Body of pancreas (tissue), 4 donors: ENCODE measurements at regions not wholly inside any gene's neighbourhood (a gene's known extent, or its start where the extent isn't known, plus 50 kb on each side); places are given as distances from the start of the nearest gene placed in this dataset.

Experiments used
- ATAC-seq: fragments of 150-250 bp; one replicate; pipeline ENCODE4 v1.9.1; 2016
- DNase-seq, 4 donors: peaks; one replicate each; pipeline ENCODE4 v3.0.0-alpha.2; 2019
- H3K27ac ChIP-seq, 4 donors: fragments of 200-600 bp; sonication (generic); 1 replicate in 3 of 4; 2 replicates in 1 of 4; pipeline versions ENCODE4 v1.5.1 to v1.6.1; 2016 to 2019; ENCODE audit warnings: mild to moderate bottlenecking in 1 of 4, mixed read lengths in 1 of 4, moderate library complexity in 1 of 4
- H3K27me3 ChIP-seq, 2 donors: fragments of 200-600 bp; sonication (generic); one replicate each; pipeline ENCODE4 v1.6.0; 2016; ENCODE audit warnings: mild to moderate bottlenecking in 1 of 2
- H3K36me3 ChIP-seq, 2 donors: fragments of 200-600 bp; sonication (generic); replicated peaks in 1 of 2; 2 replicates each; pipeline ENCODE4 v1.5.1; 2016; ENCODE audit warnings: low read depth in 2 of 2; ENCODE audit not compliant: insufficient read depth in 1 of 2
- H3K4me1 ChIP-seq: fragments of 200-600 bp; sonication (generic); one replicate; pipeline ENCODE4 v1.6.0; 2016
- H3K4me3 ChIP-seq, 2 donors: fragments of 200-600 bp; sonication (generic); 1 replicate in 1 of 2; 2 replicates in 1 of 2; pipeline ENCODE4 v1.5.1; 2016 to 2019
- H3K9me3 ChIP-seq, 3 donors: fragments of 200-600 bp; sonication (generic); 1 replicate in 2 of 3; 2 replicates in 1 of 3; pipeline ENCODE4 v1.5.1; 2016
- POLR2A ChIP-seq, 3 donors: fragments of 450-650 bp; IDR thresholded peaks; one replicate each; pipeline ENCODE4 v1.6.1; 2016; ENCODE audit warnings: antibody characterized with exemption in 3 of 3, mild to moderate bottlenecking in 2 of 3
- WGBS, 2 donors: methylation state at CpG; one replicate each; pipeline ENCODE4 v1.1.5; 2017; 5-methylcytosine and 5-hydroxymethylcytosine counted together
- intact Hi-C: fragments of 100-400 bp; cut with DNase I; formaldehyde crosslinking; loops from one replicate; pipeline ENCODE4 v1.15.1; 2023
- TF ChIP-seq, protein P1 (sequence below), 7 experiments: fragments of 450-650 bp in 4 of 7; fragments of 200-600 bp in 3 of 7; sonication (generic) in 3 of 7; IDR thresholded peaks; one replicate each; pipeline ENCODE4 v1.5.1; 2016 to 2019; ENCODE audit warnings: antibody characterized with exemption in 7 of 7

GRCh38 chr1:243946946-243947345 is 96.9 kb upstream of the AKT3 start:
- Histone ChIP-seq H3K4me3 (no peak overlapping the region), H3K36me3 (no peaks in the 10 kb centered on the region), H3K4me1 (peaks cover 9% of the 10 kb centered on the region), H3K27me3 (no peaks in the 10 kb centered on the region), H3K9me3 (no peaks in the 10 kb centered on the region), H3K27ac (no peak overlapping the region)
- DNase-seq (no peak), ATAC-seq (no peak)
- intact Hi-C loops = no loop called here
- TF ChIP-seq, protein P1, sequence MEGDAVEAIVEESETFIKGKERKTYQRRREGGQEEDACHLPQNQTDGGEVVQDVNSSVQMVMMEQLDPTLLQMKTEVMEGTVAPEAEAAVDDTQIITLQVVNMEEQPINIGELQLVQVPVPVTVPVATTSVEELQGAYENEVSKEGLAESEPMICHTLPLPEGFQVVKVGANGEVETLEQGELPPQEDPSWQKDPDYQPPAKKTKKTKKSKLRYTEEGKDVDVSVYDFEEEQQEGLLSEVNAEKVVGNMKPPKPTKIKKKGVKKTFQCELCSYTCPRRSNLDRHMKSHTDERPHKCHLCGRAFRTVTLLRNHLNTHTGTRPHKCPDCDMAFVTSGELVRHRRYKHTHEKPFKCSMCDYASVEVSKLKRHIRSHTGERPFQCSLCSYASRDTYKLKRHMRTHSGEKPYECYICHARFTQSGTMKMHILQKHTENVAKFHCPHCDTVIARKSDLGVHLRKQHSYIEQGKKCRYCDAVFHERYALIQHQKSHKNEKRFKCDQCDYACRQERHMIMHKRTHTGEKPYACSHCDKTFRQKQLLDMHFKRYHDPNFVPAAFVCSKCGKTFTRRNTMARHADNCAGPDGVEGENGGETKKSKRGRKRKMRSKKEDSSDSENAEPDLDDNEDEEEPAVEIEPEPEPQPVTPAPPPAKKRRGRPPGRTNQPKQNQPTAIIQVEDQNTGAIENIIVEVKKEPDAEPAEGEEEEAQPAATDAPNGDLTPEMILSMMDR (IDR thresholded peaks at IDR 0.05) = peak in 1 of 7 experiments; percentile 14
- no peak for TF ChIP-seq POLR2A (IDR thresholded peaks at IDR 0.05)
- WGBS, 2 donors = 75 to 80% methylated on average over 8 of the region's 8 CpGs

DNA sequence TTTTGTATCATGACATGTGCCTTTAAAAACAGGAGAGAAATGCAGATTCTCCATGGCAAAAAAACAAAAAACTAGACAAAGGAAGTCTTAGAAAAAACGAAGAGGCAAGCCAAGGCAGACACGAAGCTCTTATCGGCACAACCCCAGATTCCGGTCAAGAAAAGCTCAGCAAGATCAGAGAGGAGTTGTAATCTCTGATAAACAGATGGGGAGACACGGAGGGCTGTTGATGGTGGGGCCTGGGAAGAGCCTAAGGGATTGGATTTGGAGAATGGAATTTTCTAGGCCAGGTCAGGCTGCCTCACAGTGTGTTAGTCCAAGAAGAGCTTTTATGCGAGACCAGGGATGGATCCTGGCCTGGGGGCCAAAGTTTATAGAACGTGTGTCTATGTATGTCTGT is 96.2 kb upstream of the AKT3 start:
- Histone ChIP-seq H3K4me3 (no peak overlapping the region), H3K27me3 (no peaks in the 10 kb centered on the region), H3K9me3 (no peaks in the 10 kb centered on the region), H3K27ac (no peak overlapping the region), H3K4me1 (peaks cover 9% of the 10 kb centered on the region), H3K36me3 (no peaks in the 10 kb centered on the region)
- 68 to 77% methylated on average over 7 of the region's 7 CpGs for WGBS, 2 donors
- intact Hi-C loops = no loop called here
- DNase-seq = no peak
- TF ChIP-seq POLR2A (IDR thresholded peaks at IDR 0.05) = no peak
- TF ChIP-seq, protein P1 (IDR thresholded peaks at IDR 0.05) = no peak
- no peak for ATAC-seq

DNA sequence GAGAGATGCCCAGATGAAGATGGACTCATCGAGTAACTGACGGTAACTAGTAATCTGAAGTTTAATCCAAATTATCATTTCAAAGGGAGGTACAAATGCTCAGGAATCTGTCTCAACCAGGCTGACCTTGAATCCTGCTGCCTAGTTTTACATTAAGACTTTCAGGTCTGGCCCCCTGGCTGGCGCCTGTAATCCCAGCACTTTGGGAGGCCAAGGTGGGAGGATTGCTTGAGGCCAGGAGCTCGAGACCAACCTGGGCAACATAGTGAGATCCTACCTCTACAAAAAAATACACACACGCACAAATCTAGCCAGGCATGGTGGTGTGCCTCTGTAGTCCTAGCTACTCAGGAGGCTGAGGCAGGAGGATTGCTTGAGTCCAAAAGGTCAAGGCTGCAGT is 95.7 kb upstream of the AKT3 start:
- DNase-seq = no peak

GRCh38 chr1:243944429-243945160 is 94.6 kb upstream of the AKT3 start:
- Histone ChIP-seq H3K27me3 (no peaks in the 10 kb centered on the region), H3K9me3 (no peaks in the 10 kb centered on the region), H3K4me1 (peaks cover 9% of the 10 kb centered on the region), H3K36me3 (no peaks in the 10 kb centered on the region), H3K4me3 (no peak overlapping the region), H3K27ac (peak overlapping the region in 3 of 4 donors; percentile 30 to 47 (median 42))
- DNase-seq (peak in 3 of 4 donors; percentile 15 to 30 (median 20)), ATAC-seq (peak; percentile 45)
- WGBS, 2 donors = 46 to 47% methylated on average over 20 to 21 of the region's 21 CpGs
- intact Hi-C loops = no loop called here
- no peak for TF ChIP-seq POLR2A (IDR thresholded peaks at IDR 0.05)
- TF ChIP-seq, protein P1 (IDR thresholded peaks at IDR 0.05) = no peak

More for the DNA sequence above, 95.7 kb upstream of the AKT3 start:
- peaks cover 9% of the 10 kb centered on the region for H3K4me1 ChIP-seq
- H3K27me3 ChIP-seq = no peaks in the 10 kb centered on the region
- no peak for TF ChIP-seq POLR2A (IDR thresholded peaks at IDR 0.05)
- TF ChIP-seq, protein P1 (IDR thresholded peaks at IDR 0.05) = no peak
- no peaks in the 10 kb centered on the region for H3K36me3 ChIP-seq
- H3K27ac ChIP-seq = no peak overlapping the region
- intact Hi-C loops = no loop called here
- no peak overlapping the region for H3K4me3 ChIP-seq
- WGBS, 2 donors = 89 to 94% methylated on average over 5 of the region's 5 CpGs
- no peaks in the 10 kb centered on the region for H3K9me3 ChIP-seq
- ATAC-seq = no peak
